Keratinocyte (primary cell): ENCODE measurements at regions not wholly inside any gene's neighbourhood (a gene's known extent, or its start where the extent isn't known, plus 50 kb on each side); places are given as distances from the start of the nearest gene placed in this dataset.

ENCODE experiments used
- DNase-seq: peaks from one replicate; pipeline ENCODE4 v3.0.0-alpha.2; 2011; ENCODE audit warnings: low read depth, missing footprints, low spot score
- FAIRE-seq: peaks from 2 replicates; lab custom pipeline; 2011; peaks lifted over from hg19 to GRCh38; lab: Jason Lieb, UNC
- H2AFZ ChIP-seq: 2 replicates; pipeline ENCODE4 v1.6.0; 2012; ENCODE audit warnings: low read length, control low read depth, inconsistent platforms; ENCODE audit not compliant: control insufficient read depth
- H3K27ac ChIP-seq: 2 replicates; pipeline ENCODE4 v1.5.1; 2011; ENCODE audit warnings: low read length; ENCODE audit not compliant: control insufficient read depth, insufficient read depth
- H3K27me3 ChIP-seq: 3 replicates; pipeline ENCODE4 v1.6.0; 2011; ENCODE audit warnings: low read length; ENCODE audit not compliant: control insufficient read depth, insufficient read depth; ENCODE audit errors: extremely low read depth
- H3K36me3 ChIP-seq, 2 experiments: 2 replicates in 1 of 2; 3 replicates in 1 of 2; pipeline ENCODE4 v1.5.1; 2011; ENCODE audit warnings: low read length in 2 of 2, mild to moderate bottlenecking in 1 of 2; ENCODE audit not compliant: control insufficient read depth in 2 of 2, insufficient read depth in 2 of 2; ENCODE audit errors: extremely low read depth in 1 of 2
- H3K4me1 ChIP-seq: 3 replicates; pipeline ENCODE4 v1.5.1; 2011; ENCODE audit warnings: low read length; ENCODE audit not compliant: control insufficient read depth, insufficient read depth; ENCODE audit errors: extremely low read depth
- H3K4me2 ChIP-seq: 3 replicates; pipeline ENCODE4 v1.6.0; 2011; ENCODE audit warnings: low read depth, low read length; ENCODE audit not compliant: control insufficient read depth, insufficient read depth; ENCODE audit errors: extremely low read depth
- H3K4me3 ChIP-seq, 3 experiments: fragments of 200-600 bp in 1 of 3; sonication (generic) in 1 of 3; 2 replicates in 2 of 3; 3 replicates in 1 of 3; pipeline ENCODE4 v1.5.1; 2011 to 2016; ENCODE audit warnings: low read length in 3 of 3, mild to moderate bottlenecking in 3 of 3, control low read depth in 2 of 3, inconsistent platforms in 1 of 3, low read depth in 1 of 3, mixed read lengths in 1 of 3, mixed run types in 1 of 3, moderate library complexity in 1 of 3; ENCODE audit not compliant: control insufficient read depth in 2 of 3, insufficient read depth in 2 of 3; ENCODE audit errors: extremely low read depth in 1 of 3
- H3K79me2 ChIP-seq: 2 replicates; pipeline ENCODE4 v1.6.0; 2012; ENCODE audit warnings: low read length; ENCODE audit not compliant: control insufficient read depth, insufficient read depth
- H3K9ac ChIP-seq: 3 replicates; pipeline ENCODE4 v1.6.0; 2011; ENCODE audit warnings: low read length; ENCODE audit not compliant: control insufficient read depth, insufficient read depth; ENCODE audit errors: extremely low read depth
- H3K9me1 ChIP-seq: 3 replicates; pipeline ENCODE4 v1.6.0; 2011; ENCODE audit warnings: low read length; ENCODE audit not compliant: control insufficient read depth, insufficient read depth; ENCODE audit errors: extremely low read depth
- H3K9me3 ChIP-seq: 2 replicates; pipeline ENCODE4 v1.5.1; 2012; ENCODE audit warnings: low read depth, low read length; ENCODE audit not compliant: control insufficient read depth
- H4K20me1 ChIP-seq: 3 replicates; pipeline ENCODE4 v1.6.0; 2011; ENCODE audit warnings: low read length; ENCODE audit not compliant: control insufficient read depth, insufficient read depth; ENCODE audit errors: extremely low read depth
- CTCF ChIP-seq, 3 experiments: IDR thresholded peaks in 1 of 3; conservative IDR thresholded peaks in 1 of 3; optimal IDR thresholded peaks in 1 of 3; 2 replicates in 2 of 3; 3 replicates in 1 of 3; pipeline versions ENCODE3 to v1.5.1; 2011; ENCODE audit warnings: low read length in 3 of 3, mild to moderate bottlenecking in 3 of 3, moderate library complexity in 2 of 3, control low read depth in 1 of 3, inconsistent platforms in 1 of 3; ENCODE audit not compliant: insufficient read depth in 2 of 3; ENCODE audit errors: extremely low read depth in 1 of 3
- EZH2 ChIP-seq: IDR thresholded peaks from one replicate; pipeline ENCODE4 v1.6.1; 2012; ENCODE audit warnings: inconsistent platforms, mild to moderate bottlenecking, low read length, moderate library complexity
- dilution Hi-C: fragments of 300-500 bp; cut with MboI; formaldehyde crosslinking; loops from one replicate; pipeline ENCODE4 v1.7.0; 2020; ENCODE audit warnings: low sequenced_read_pairs; ENCODE audit not compliant: extremely low pct_ligation_motif_present

- no peak overlapping the region for H3K4me2 ChIP-seq
- H3K4me1 ChIP-seq = no peaks in the 10 kb centered on the region
- H3K9me3 ChIP-seq = no peaks in the 10 kb centered on the region
- no peak overlapping the region for H2AFZ ChIP-seq
- no peak overlapping the region for H3K27ac ChIP-seq
- no peak for FAIRE-seq
- TF ChIP-seq CTCF (optimal IDR thresholded peaks at IDR 0.05 in 1 of 3, IDR thresholded peaks at IDR 0.05 in 1 of 3, conservative IDR thresholded peaks at IDR 0.05 in 1 of 3; ENCODE audit: extremely low read depth in 1 of 3, insufficient read depth in 2 of 3, low read length in 3 of 3) (no peak), EZH2 (no peak)
- H3K79me2 ChIP-seq = no peaks in the 10 kb centered on the region
- no peaks in the 10 kb centered on the region for H3K27me3 ChIP-seq
- H3K9me1 ChIP-seq = no peaks in the 10 kb centered on the region
- DNase-seq = no peak
- H3K9ac ChIP-seq = no peak overlapping the region
- no peaks in the 10 kb centered on the region for H4K20me1 ChIP-seq
- H3K4me3 ChIP-seq = no peak overlapping the region
- dilution Hi-C loops = no loop called here
- no peaks in the 10 kb centered on the region for H3K36me3 ChIP-seq
These were observed 132.5 kb downstream of the NHLRC3 start for GRCh38 chr13:39170711-39171110.

GRCh38 chr13:39185326-39185725 is 147.1 kb downstream of the NHLRC3 start:
- TF ChIP-seq EZH2 (no peak), CTCF (optimal IDR thresholded peaks at IDR 0.05 in 1 of 3, IDR thresholded peaks at IDR 0.05 in 1 of 3, conservative IDR thresholded peaks at IDR 0.05 in 1 of 3; ENCODE audit: extremely low read depth in 1 of 3, insufficient read depth in 2 of 3, low read length in 3 of 3) (no peak)

More at GRCh38 chr13:39185326-39185725, 147.1 kb downstream of the NHLRC3 start:
- Histone ChIP-seq H3K27me3 (peaks cover 4% of the 10 kb centered on the region), H3K9me1 (no peaks in the 10 kb centered on the region), H3K79me2 (no peaks in the 10 kb centered on the region), H3K9me3 (no peaks in the 10 kb centered on the region), H3K4me1 (no peaks in the 10 kb centered on the region), H3K4me2 (no peak overlapping the region), H4K20me1 (no peaks in the 10 kb centered on the region), H2AFZ (no peak overlapping the region), H3K27ac (no peak overlapping the region), H3K36me3 (no peaks in the 10 kb centered on the region), H3K4me3 (no peak overlapping the region), H3K9ac (no peak overlapping the region)
- dilution Hi-C loops = no loop called here
- DNase-seq (no peak), FAIRE-seq (no peak)
